Cardiac fibroblast (primary cell): ENCODE measurements at regions not wholly inside any gene's neighbourhood (a gene's known extent, or its start where the extent isn't known, plus 50 kb on each side); places are given as distances from the start of the nearest gene placed in this dataset.

Source experiments
- DNase-seq, 2 donors: peaks; one replicate each; pipeline versions ENCODE4 v3.0.0 to v3.0.0-alpha.2; 2010; ENCODE audit warnings: low read depth in 2 of 2
- H3K4me3 ChIP-seq, 2 donors: replicated peaks in 1 of 2; 1 replicate in 1 of 2; 2 replicates in 1 of 2; pipeline ENCODE4 v1.5.1; 2011; ENCODE audit warnings: low read depth in 2 of 2, low read length in 2 of 2, mild to moderate bottlenecking in 2 of 2, moderate library complexity in 1 of 2
- CTCF ChIP-seq: IDR thresholded peaks from one replicate; pipeline ENCODE4 v1.5.1; 2011; ENCODE audit warnings: low read depth, mild to moderate bottlenecking, low read length, inconsistent platforms

- no peak overlapping the region for H3K4me3 ChIP-seq
- no peak for TF ChIP-seq CTCF
- DNase-seq, result no peak
Measured at GRCh38 chr2:195493416-195493815, 163.6 kb upstream of the SLC39A10 start.

- no peak overlapping the region for H3K4me3 ChIP-seq
- no peak for DNase-seq
- no peak for TF ChIP-seq CTCF
Measured at GRCh38 chr2:195490319-195490718, 166.7 kb upstream of the SLC39A10 start.

- H3K4me3 ChIP-seq, result no peak overlapping the region
- peak in 1 of 2 donors; percentile 62 for DNase-seq
- no peak for TF ChIP-seq CTCF
Measured at GRCh38 chr2:195489101-195489500, 167.9 kb upstream of the SLC39A10 start.

GRCh38 chr2:195488567-195488966 is 168.5 kb upstream of the SLC39A10 start:
- no peak for DNase-seq
- no peak for TF ChIP-seq CTCF

GRCh38 chr2:195486987-195487644 is 169.9 kb upstream of the SLC39A10 start:
- DNase-seq, result peak; percentile 66 to 72
- H3K4me3 ChIP-seq, result no peak overlapping the region
- no peak for TF ChIP-seq CTCF

More at GRCh38 chr2:195488567-195488966, 168.5 kb upstream of the SLC39A10 start:
- no peak overlapping the region for H3K4me3 ChIP-seq

- no peak for DNase-seq
- no peak overlapping the region for H3K4me3 ChIP-seq
- no peak for TF ChIP-seq CTCF
Measured at GRCh38 chr2:195486520-195486919, 170.5 kb upstream of the SLC39A10 start.

- DNase-seq, result no peak
- TF ChIP-seq CTCF, result no peak
- H3K4me3 ChIP-seq, result no peak overlapping the region
Measured at GRCh38 chr2:195482010-195482409, 175.0 kb upstream of the SLC39A10 start.
